ENCODE measurements at regions not wholly inside any gene's neighbourhood (a gene's known extent, or its start where the extent isn't known, plus 50 kb on each side); places are given as distances from the start of the nearest gene placed in this dataset.
A peak's percentile ranks its signal among the peaks of the same experiment; 100 is the strongest.
"Not testable (repeated sequence)": the region's sequence is repeated elsewhere in the genome, so short reads cannot be mapped to it uniquely, and the experiment has no call there.

GRCh38 chr12:46667551-46667950 lies 158.2 kb downstream of the SLC38A4 start:
- no peak for DNase-seq

GRCh38 chr12:46664761-46665287 lies 161.0 kb downstream of the SLC38A4 start:
- DNase-seq, result no peak

DNA sequence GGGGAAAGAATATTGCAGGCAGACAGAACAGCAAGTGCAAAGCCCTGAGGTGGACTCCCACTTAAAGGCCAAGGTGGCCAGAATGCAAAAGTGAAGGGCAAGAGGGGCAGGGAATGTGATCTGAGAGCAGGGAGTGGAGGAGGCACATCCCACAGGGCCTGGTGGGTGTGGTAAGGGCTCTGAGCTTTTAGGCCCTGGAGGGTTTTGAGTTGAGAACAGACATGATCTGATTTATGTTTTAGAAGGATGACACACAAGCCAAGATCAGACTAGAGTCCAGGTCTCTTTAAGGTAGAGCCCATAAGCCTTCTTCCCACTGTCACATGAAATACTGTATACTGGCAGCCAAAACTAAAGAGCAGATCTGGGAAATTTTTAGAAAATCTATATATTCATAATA lies 162.5 kb downstream of the SLC38A4 start:
- DNase-seq, result no peak

- peak; percentile 45 for DNase-seq
Observed at GRCh38 chr12:46661110-46661845, 164.5 kb downstream of the SLC38A4 start.

DNA sequence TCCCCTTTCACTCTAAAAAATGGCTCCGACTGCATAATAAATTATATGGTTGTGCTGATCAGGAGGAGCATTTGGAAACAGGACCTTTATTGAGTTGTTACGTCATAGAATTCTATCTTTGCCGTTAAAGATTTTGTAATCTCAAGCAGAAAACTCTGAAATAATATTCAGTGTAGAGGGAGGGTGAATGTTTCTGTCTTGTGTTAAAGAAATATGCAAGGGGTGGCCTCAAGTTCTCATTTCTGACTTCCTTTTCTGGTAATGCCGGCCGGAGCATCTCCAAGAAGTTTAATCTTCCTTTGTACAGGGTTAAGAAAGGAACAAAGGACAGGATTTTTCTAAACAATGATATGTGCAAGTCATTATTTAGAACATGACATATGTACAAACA lies 165.1 kb downstream of the SLC38A4 start:
- DNase-seq, result no peak

GRCh38 chr12:46660276-46660675 lies 165.5 kb downstream of the SLC38A4 start:
- DNase-seq, result no peak

DNA sequence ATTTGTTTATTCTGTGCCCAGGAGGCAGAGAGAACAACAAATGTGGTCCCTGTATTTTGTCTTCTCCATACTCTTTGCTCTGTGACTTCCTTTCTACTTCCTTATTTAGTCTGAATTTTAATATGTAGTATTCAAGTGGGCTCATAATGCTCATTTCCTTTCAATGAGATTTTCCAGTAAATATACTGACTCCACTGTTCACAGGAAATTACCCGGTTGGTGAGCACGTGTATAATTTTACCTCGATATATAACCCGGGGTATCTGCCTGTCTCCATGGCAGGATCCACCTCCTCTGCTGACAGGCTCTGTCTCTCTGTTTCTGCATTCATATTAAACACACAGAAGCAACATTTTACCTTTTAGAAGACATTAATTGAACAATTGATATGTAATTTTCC lies 166.0 kb downstream of the SLC38A4 start:
- DNase-seq, result no peak

DNA sequence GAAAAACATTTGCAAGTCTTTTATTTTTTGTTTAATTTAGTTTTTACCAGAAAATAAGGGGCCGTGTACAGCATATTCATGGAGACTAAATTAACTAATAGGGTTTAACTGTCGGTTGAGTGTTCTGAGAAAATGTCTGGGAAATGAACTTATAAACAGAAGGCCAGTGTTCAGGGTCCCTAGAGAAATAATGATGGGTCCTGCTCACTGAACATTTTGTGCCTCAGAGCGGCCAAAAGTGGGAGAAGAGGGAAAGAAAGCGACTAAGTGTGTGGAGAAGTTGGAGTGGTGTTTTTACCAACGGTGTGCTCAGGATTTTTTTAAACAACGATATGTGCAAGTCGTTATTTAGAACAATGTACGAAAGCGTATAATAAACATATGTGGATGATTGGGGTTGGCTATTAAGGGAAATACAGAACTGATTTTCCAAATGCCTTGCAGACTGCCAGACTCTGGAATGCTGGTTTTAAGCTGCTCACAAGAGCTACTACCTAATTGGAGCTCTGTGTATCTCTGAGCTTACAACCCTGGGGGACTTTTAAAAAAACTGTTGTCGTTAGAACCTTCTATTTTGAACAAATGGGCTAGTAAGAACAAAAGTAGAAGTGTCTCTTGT lies 166.7 kb downstream of the SLC38A4 start:
- no peak for DNase-seq

DNA sequence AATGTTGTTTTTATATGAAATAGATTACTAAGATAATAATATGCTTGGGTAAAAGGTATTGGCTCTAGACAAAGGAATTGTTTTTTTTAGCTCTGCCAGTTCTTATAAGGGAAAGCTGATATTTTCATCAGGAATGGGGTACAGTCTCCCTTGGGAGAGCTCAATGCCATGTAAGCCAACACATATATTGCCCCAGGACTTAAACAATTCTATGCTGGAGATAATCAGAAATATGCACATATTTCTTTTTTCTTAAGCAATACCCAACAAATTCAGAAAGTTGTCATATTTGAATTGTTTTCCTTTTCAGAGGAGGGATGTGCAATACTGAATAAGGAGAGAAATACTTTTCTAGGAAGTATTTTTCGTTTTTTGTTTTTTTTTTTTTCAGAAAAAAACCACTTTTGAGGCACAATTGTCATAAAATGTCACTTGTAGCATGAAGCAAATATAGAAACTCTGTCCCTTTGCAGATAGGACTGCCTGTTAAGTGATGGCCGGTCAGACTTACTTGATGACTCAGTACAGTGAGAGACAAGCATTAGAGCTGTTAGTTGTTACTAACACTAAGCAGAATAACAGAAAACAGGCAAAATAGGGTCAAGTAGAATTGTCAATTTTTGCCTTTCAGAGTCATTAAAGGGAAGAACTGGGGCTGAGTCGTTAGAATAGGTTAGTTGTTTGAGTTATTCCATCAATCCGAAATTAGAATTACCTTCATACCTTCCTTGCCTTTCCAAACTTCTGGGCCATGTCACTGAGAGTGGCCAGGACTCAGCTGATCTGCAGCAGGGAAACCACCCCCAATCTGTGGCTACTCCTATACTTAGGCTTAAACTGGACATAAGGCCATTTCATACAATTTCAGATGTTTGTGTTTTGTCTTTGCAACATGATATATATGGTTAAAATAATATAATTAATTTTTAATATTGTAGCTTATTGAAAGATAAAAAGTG lies 168.1 kb downstream of the SLC38A4 start:
- DNase-seq, result no peak

DNA sequence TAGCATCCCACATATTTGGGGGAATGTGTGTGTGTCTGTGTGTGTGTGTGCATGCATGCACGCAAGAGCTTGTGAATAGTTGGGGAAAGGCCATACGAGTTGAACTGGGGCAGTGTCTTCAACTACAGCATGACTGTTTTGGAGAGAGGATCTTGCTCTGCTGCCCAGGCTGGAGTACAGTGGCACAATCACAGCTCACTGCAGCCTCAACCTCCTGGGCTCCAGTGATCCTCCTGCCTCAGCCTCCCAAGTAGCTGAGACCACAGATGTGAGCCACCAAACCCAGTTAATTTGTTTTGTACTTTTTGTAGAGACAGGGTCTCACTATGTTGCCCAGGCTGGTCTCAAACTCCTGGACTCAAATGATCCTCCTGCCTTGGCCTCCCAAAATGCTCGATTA lies 169.8 kb downstream of the SLC38A4 start:
- DNase-seq, result not testable (repeated sequence)

GRCh38 chr12:46653311-46653710 lies 172.5 kb downstream of the SLC38A4 start:
- no peak for DNase-seq

DNA sequence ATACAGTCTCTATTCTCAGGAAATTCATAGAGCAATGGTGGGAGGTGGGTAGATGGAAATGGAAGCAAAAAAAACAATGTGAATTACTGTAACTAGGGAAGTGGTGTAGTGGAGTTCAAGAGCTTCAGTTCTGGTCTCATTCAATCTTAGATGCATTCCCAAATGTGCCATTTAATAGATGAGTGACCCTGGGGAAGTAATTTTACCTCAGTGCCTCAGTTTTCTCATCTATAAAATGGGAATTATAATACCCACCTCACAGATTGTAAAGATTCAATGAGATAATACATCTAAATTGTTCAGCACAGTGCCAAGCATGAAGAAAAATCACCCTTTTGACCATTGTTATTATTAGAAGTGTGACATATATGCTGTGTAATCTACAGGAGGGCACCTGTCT lies 173.1 kb downstream of the SLC38A4 start:
- no peak for DNase-seq

- DNase-seq, result no peak
Observed at GRCh38 chr12:46650688-46651087, 175.1 kb downstream of the SLC38A4 start.

DNA sequence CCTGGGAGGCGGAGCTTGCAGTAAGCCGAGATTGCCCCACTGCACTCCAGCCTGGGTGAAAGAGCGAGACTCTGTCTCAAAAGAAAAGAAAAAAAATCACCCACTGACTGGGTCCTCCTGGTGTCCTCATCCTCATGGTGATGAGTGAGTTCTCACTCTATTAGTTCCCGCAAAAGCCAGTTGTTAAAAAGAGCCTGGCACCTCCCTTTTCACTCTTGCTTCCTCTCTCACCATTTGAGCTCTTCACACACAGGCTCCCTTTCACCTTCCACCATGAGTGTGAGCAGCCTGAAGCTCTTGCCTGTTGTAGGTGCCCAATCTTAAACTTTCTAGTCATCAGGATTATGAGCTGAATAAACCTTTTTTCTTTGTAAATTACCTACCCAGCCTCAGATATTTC lies 176.4 kb downstream of the SLC38A4 start:
- no peak for DNase-seq

GRCh38 chr12:46647034-46647433 lies 178.8 kb downstream of the SLC38A4 start:
- no peak for DNase-seq

DNA sequence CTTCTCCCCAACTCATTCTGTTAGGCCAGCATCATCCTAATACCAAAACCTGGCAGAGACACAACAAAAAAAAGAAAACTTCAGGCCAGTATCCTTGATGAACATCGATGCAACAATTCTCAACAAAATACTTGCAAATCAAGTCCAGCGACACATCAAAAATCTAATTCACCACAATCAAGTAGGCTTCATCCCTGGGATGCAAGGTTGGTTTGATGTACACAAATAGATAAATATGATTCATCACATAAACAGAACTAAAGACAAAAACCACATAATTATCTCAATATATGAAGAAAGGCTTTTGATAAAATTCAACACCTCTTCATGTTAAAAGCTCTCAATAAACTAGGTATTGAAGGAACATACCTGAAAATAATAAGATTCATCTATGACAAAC lies 184.1 kb downstream of the SLC38A4 start:
- not testable (repeated sequence) for DNase-seq

- no peak for DNase-seq
Observed at GRCh38 chr12:46635818-46636217, 190.0 kb downstream of the SLC38A4 start.

DNA sequence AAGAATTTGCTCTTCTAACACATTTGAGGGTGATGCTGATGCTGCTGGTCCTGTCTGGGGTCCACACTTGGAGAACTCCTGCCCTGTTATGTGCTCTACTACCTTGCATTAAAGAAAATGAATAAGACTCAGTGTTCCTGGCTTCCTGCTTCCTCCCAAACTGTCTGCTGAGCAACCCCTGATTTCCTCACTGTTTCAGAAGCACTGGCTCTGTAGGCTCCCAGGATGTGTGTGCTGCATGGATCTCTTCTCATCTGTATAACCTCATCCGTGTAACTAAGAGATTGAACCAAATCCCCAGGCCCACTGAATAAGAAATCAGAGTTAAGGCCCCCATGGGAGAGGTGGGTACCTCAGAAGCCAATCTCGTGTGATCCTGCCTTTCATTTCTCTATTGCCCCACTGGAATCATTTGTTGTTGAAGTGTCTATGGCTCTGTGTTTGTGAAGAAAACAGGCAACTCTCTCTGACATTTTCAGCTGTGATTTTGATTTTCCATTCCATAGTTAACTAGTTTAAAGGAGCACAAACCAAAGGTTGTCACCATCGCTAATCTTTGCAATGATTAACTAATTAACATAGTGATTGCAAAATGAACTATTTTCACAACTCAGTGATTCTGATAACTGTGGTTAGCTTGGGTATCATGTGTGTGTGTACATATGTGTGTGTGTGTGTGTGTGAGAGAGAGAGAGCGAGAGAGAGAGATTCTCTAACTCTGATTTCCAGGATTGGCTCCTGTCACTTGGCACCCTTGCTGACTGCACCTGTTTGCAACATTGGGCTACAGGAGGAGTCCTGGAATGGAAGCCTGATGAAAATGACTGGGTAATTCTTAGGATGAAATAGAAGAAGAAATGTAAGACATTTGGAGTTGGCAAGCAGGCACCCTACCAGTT lies 196.2 kb downstream of the SLC38A4 start:
- DNase-seq, result no peak

DNA sequence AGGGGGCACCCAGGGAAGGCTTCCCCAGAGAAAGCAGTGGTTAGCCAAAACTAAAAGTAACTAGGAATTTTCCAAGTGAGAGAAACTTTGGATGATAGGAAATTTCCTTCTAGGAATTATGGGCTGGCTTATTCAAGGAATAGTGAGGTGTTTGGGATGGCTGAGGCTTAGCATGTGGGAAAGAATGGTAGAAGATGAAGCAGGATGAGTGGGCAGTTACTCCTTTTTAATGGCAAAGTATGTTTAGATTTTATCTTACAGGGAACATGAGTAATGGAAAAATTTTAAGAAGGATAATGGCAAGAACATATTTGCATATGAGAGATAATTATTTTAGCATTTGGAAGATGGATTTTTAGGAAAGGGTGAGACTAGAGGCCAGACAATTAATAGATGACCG lies 197.6 kb downstream of the SLC38A4 start:
- no peak for DNase-seq

DNA sequence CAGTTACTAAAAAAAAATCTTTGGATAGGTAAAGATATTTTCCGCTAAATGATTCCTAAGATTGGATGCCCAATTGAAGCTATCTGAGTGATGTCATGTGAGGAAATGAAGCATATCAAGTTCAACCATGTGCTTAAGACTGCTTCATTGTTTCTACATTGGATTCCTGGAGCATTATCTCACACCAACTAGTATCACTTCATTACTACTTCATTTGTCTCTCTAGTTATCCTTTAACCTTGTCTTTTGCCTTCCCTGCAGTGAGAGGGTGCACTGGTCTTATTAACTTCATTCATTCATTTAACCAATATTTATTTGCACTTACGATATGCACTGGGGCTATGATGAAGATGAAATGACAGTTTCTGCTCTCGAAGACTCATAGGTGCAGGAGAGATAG lies 198.1 kb downstream of the SLC38A4 start:
- no peak for DNase-seq

DNA sequence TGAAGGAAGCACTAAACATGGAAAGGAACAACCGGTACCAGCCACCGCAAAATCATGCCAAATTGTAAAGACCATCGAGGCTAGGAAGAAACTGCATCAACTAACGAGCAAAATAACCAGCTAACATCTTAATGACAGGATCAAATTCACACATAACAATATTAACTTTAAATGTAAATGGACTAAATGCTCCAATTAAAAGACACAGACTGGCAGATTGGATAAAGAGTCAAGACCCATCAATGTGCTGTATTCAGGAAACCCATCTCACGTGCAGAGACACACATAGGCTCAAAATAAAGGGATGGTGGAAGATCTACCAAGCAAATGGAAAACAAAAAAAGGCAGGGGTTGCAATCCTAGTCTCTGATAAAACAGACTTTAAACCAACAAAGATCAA lies 206.3 kb downstream of the SLC38A4 start:
- not testable (repeated sequence) for DNase-seq

DNA sequence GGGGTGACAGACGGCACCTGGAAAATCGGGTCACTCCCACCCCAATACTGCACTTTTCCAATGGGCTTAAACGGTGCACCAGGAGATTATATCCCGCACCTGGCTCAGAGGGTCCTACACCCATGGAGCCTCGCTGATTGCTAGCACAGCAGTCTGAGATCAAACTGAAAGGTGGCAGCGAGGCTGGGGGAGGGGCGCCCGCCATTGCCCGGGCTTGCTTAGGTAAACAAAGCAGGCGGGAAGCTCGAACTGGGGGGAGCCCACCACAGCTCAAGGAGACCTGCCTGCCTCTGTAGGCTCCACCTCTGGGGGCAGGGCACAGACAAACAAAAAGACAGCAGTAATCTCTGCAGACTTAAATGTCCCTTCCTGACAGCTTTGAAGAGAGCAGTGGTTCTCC lies 208.1 kb downstream of the SLC38A4 start:
- not testable (repeated sequence) for DNase-seq

All from NCI-H526 treated with DMSO at 0.1 percent for 48 hours (cell line).